Neutrophil (primary cell): ENCODE measurements at regions not wholly inside any gene's neighbourhood (a gene's known extent, or its start where the extent isn't known, plus 50 kb on each side); places are given as distances from the start of the nearest gene placed in this dataset.

Source experiments
- H3K27ac ChIP-seq: fragments of 200-600 bp; sonication (generic); 2 replicates; pipeline ENCODE4 v1.5.1; 2016; ENCODE audit warnings: mild to moderate bottlenecking, moderate library complexity
- H3K27me3 ChIP-seq: fragments of 200-600 bp; sonication (generic); 2 replicates; pipeline ENCODE4 v1.6.0; 2016; ENCODE audit warnings: mild to moderate bottlenecking
- H3K36me3 ChIP-seq: fragments of 200-600 bp; sonication (generic); 2 replicates; pipeline ENCODE4 v1.5.1; 2017
- H3K4me1 ChIP-seq, 2 experiments: fragments of 200-600 bp in 1 of 2; sonication (generic) in 1 of 2; 1 replicate in 1 of 2; 2 replicates in 1 of 2; pipeline versions ENCODE4 v1.5.1 to v1.6.1; 2013 to 2016; ENCODE audit warnings: low read depth in 1 of 2, low read length in 1 of 2, mild to moderate bottlenecking in 1 of 2, moderate library complexity in 1 of 2; ENCODE audit not compliant: control insufficient read depth in 1 of 2, insufficient read depth in 1 of 2
- H3K4me3 ChIP-seq, 2 experiments: fragments of 200-600 bp in 1 of 2; sonication (generic) in 1 of 2; 1 replicate in 1 of 2; 2 replicates in 1 of 2; pipeline ENCODE4 v1.5.1; 2013 to 2016; ENCODE audit warnings: low read depth in 1 of 2, low read length in 1 of 2, mild to moderate bottlenecking in 1 of 2, moderate library complexity in 1 of 2
- H3K9me3 ChIP-seq: fragments of 200-600 bp; sonication (generic); 2 replicates; pipeline ENCODE4 v1.5.1; 2016
- CTCF ChIP-seq: fragments of 200-600 bp; sonication (generic); IDR thresholded peaks from 2 replicates; pipeline ENCODE4 v1.5.1; 2016; ENCODE audit warnings: antibody characterized with exemption

DNA sequence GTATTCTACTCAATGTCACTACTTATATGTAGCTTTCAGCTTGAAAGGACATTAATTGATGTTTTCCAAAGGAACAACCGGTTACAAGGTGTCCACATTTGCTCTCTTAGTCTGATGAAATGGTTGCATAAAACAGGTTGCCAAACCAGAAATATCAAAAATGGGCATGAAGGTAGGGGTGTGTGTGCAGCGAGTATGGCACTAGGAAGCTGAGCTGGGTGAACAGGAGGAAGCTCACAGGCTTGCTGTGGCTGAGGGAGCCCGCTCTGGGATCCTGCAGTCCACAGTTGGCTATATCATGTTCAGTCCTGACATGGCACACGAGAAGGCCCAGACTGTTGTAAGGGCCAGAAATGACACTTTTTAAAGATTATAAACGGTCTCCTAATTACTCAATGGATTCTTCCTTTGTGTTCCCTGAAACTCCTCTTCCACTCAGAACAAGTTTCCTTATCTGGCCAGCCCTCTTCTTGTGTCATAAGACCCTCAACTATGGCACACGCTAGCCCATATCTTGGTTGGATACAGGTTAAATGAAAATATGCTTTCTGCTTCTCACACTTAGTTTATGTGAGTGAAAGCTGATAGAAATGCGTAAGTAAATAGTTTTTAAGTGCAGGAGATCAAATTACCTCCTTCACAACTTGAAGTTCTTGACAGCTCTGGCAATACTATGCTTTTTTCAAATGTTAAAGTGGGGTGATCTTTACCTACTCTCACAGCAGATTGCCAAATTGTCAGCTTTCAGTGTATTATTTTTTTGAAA lies 201.5 kb downstream of the LMO4 start:
- H3K4me1 ChIP-seq: peaks cover 0 to 3% of the 10 kb centered on the region in 2 experiments
- no peaks in the 10 kb centered on the region for H3K27me3 ChIP-seq
- no peak for TF ChIP-seq CTCF
- H3K4me3 ChIP-seq: no peak overlapping the region
- H3K9me3 ChIP-seq: no peaks in the 10 kb centered on the region
- H3K27ac ChIP-seq: no peak overlapping the region
- H3K36me3 ChIP-seq: no peaks in the 10 kb centered on the region

GRCh38 chr1:87535551-87535950 lies 206.9 kb downstream of the LMO4 start:
- no peaks in the 10 kb centered on the region for H3K27me3 ChIP-seq
- TF ChIP-seq CTCF: no peak
- no peaks in the 10 kb centered on the region for H3K4me1 ChIP-seq
- H3K36me3 ChIP-seq: no peaks in the 10 kb centered on the region
- H3K9me3 ChIP-seq: no peaks in the 10 kb centered on the region
- H3K4me3 ChIP-seq: no peak overlapping the region
- no peak overlapping the region for H3K27ac ChIP-seq

DNA sequence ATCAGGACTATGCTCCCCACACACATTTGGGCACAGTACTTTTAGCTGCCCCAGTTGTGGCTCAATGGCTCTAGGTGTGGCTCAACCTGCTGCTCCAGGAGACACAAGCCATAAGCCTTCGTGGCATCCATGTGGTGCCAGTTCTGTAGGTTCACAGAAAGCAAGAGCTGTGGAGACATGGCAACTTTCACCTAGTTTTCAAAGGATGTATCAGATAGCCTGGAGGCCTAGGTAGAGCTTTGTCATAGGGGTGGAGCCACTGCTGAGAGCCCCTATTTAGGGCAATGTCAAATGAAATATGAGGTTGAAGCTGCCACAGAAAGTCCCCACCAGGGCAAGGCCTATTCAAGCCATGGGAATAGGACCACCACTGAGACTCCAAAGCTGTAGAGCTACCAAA lies 210.5 kb downstream of the LMO4 start:
- no peaks in the 10 kb centered on the region for H3K36me3 ChIP-seq
- H3K4me3 ChIP-seq: no peak overlapping the region
- no peak for TF ChIP-seq CTCF
- no peak overlapping the region for H3K27ac ChIP-seq
- H3K9me3 ChIP-seq: no peaks in the 10 kb centered on the region
- no peaks in the 10 kb centered on the region for H3K27me3 ChIP-seq
- no peaks in the 10 kb centered on the region for H3K4me1 ChIP-seq

- TF ChIP-seq CTCF: no peak
- H3K4me3 ChIP-seq: no peak overlapping the region
- no peaks in the 10 kb centered on the region for H3K9me3 ChIP-seq
- no peak overlapping the region for H3K27ac ChIP-seq
- H3K36me3 ChIP-seq: no peaks in the 10 kb centered on the region
- no peaks in the 10 kb centered on the region for H3K27me3 ChIP-seq
- H3K4me1 ChIP-seq: no peaks in the 10 kb centered on the region
Measured at GRCh38 chr1:87542697-87543096, 214.0 kb downstream of the LMO4 start.

DNA sequence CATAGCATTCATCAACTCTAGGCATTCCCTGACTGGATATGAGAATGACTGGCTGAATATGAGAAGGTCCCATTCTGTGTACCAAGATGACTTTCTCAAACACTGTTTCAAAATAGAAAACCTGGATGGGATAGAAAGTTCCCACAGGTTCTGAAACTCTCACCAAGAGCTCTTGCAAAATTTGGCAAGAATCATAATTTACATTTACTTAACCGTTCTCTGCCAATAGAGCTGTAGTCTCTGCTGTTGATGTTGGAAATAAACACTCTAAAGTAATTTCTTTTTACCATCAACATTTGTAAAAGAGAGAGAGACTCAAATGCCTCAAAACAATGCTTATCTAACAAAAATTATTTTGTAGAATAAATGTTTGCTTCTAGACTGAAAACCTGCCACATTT lies 221.1 kb downstream of the LMO4 start:
- H3K36me3 ChIP-seq: no peaks in the 10 kb centered on the region
- no peak for TF ChIP-seq CTCF
- H3K27ac ChIP-seq: no peak overlapping the region
- H3K9me3 ChIP-seq: no peaks in the 10 kb centered on the region
- no peaks in the 10 kb centered on the region for H3K27me3 ChIP-seq
- H3K4me1 ChIP-seq: no peaks in the 10 kb centered on the region
- H3K4me3 ChIP-seq: no peak overlapping the region
